ENCODE measurements at regions not wholly inside any gene's neighbourhood (a gene's known extent, or its start where the extent isn't known, plus 50 kb on each side); places are given as distances from the start of the nearest gene placed in this dataset.

GRCh38 chr2:2456721-2457120 lies 125.6 kb upstream of the MYT1L start (continued):
- TF ChIP-seq RELA (IDR thresholded peaks at IDR 0.05; ENCODE audit: borderline replicate concordance, partially characterized antibody) (no peak), ZNF24 (IDR thresholded peaks at IDR 0.05) (no peak), HDAC2 (IDR thresholded peaks at IDR 0.05) (no peak)

GRCh38 chr2:2455151-2455550 lies 124.1 kb upstream of the MYT1L start:
- ATAC-seq (no peak), DNase-seq (ENCODE audit: low read depth, low spot score) (no peak), FAIRE-seq (no peak)
- ChIA-PET POLR2A (no interaction called here), SMC1A (ENCODE audit: uncharacterized antibody, unreplicated experiment) (no interaction called here), CTCF (no interaction called here), RAD21 (ENCODE audit: unreplicated experiment) (no interaction called here)
- no peaks in the 10 kb centered on the region for H3K79me2 ChIP-seq (ENCODE audit: control insufficient read depth, insufficient read depth, low read length)
- no peak overlapping the region for H3K9ac ChIP-seq (ENCODE audit: control insufficient read depth, insufficient read depth, low read length)
- intact Hi-C loops (cut with micrococcal nuclease; ENCODE audit: unreplicated experiment) = no loop called here
- H3K4me1 ChIP-seq (ENCODE audit: control insufficient read depth, insufficient read depth, low read length) = no peaks in the 10 kb centered on the region
- H3K9me3 ChIP-seq (replicated peaks; ENCODE audit: control insufficient read depth, insufficient read depth, low read length) = no peaks in the 10 kb centered on the region
- no peaks in the 10 kb centered on the region for H3K36me3 ChIP-seq (ENCODE audit: control insufficient read depth in 2 of 2, insufficient read depth in 2 of 2, low read length in 1 of 2)
- no peak overlapping the region for H3K27ac ChIP-seq (ENCODE audit: control insufficient read depth, insufficient read depth)
- H3K27me3 ChIP-seq (replicated peaks in 1 of 2; ENCODE audit: control insufficient read depth in 2 of 2, insufficient read depth in 2 of 2, low read length in 1 of 2) = no peaks in the 10 kb centered on the region
- no TSS peak for BruUV-seq (replicated peaks)
- in situ Hi-C loops (cut with MboI) = no loop called here
- no peak overlapping the region for H2AFZ ChIP-seq (ENCODE audit: control insufficient read depth, low read depth, low read length)
- 21% methylated on average over 6 of the region's 6 CpGs for WGBS (ENCODE audit: insufficient coverage, insufficient replicate concordance, low lambda C conversion rate, missing lambda C conversion rate)
- H4K20me1 ChIP-seq (ENCODE audit: control insufficient read depth, insufficient read depth) = no peaks in the 10 kb centered on the region
- no peak overlapping the region for H3K4me2 ChIP-seq (ENCODE audit: control insufficient read depth, insufficient read depth)
- no peak overlapping the region for H3K4me3 ChIP-seq
- no peak for TF ChIP-seq HDGF (IDR thresholded peaks at IDR 0.05)
- TF ChIP-seq IKZF1 (conservative IDR thresholded peaks at IDR 0.05) = no peak
- TF ChIP-seq PAX5 (IDR thresholded peaks at IDR 0.05; ENCODE audit: borderline replicate concordance, low read depth, low read length) = no peak
- TF ChIP-seq TCF7 (IDR thresholded peaks at IDR 0.05; ENCODE audit: borderline replicate concordance) = no peak
- no peak for TF ChIP-seq SIX5 (IDR thresholded peaks at IDR 0.05; ENCODE audit: low read depth, low read length, severe bottlenecking)
- no peak for TF ChIP-seq RAD51 (IDR thresholded peaks at IDR 0.05)
- TF ChIP-seq ZBTB11 (CRISPR knock-in tag; IDR thresholded peaks at IDR 0.05) = no peak
- no peak for TF ChIP-seq ESRRA (IDR thresholded peaks at IDR 0.05; ENCODE audit: low read length)
- TF ChIP-seq E2F8 (IDR thresholded peaks at IDR 0.05; ENCODE audit: low read depth, partially characterized antibody) = no peak
- no peak for TF ChIP-seq BCLAF1 (IDR thresholded peaks at IDR 0.05)
- no peak for TF ChIP-seq CREB1 (IDR thresholded peaks at IDR 0.05; ENCODE audit: low read depth)
- TF ChIP-seq POLR2AphosphoS5 (IDR thresholded peaks at IDR 0.05; ENCODE audit: low read length) = no peak

Data from GM12878 (cell line).